HTR-8/SVneo (cell line): ENCODE measurements at regions not wholly inside any gene's neighbourhood (a gene's known extent, or its start where the extent isn't known, plus 50 kb on each side); places are given as distances from the start of the nearest gene placed in this dataset.
A peak's percentile ranks its signal among the peaks of the same experiment; 100 is the strongest.

ENCODE experiments used
- DNase-seq: peaks from one replicate; pipeline ENCODE4 v3.0.0; 2011; ENCODE audit warnings: low spot score, mixed read lengths; ENCODE audit not compliant: insufficient read length
- FAIRE-seq: peaks from 2 replicates; lab custom pipeline; 2011; peaks lifted over from hg19 to GRCh38; lab: Jason Lieb, UNC

DNA sequence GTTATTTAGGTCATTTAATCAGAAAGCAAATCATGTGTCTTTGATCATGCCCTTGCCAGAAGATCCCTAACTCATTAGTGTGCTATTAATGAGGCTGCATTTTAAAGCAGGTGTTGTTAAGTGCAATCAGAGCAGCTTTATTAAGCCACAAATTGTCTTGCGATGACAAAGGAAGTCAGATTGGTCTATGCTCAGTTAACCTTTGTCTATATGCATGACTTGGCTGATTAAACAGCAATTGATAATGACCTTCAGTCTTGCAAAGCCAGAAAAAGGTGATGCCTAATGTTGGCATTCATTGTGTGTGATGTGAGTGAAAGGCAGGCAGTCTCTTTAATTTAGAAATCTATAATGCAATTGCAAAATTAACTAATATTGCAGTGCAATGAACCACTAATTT lies 166.9 kb downstream of the RND3 start:
- no peak for DNase-seq
- no peak for FAIRE-seq

DNA sequence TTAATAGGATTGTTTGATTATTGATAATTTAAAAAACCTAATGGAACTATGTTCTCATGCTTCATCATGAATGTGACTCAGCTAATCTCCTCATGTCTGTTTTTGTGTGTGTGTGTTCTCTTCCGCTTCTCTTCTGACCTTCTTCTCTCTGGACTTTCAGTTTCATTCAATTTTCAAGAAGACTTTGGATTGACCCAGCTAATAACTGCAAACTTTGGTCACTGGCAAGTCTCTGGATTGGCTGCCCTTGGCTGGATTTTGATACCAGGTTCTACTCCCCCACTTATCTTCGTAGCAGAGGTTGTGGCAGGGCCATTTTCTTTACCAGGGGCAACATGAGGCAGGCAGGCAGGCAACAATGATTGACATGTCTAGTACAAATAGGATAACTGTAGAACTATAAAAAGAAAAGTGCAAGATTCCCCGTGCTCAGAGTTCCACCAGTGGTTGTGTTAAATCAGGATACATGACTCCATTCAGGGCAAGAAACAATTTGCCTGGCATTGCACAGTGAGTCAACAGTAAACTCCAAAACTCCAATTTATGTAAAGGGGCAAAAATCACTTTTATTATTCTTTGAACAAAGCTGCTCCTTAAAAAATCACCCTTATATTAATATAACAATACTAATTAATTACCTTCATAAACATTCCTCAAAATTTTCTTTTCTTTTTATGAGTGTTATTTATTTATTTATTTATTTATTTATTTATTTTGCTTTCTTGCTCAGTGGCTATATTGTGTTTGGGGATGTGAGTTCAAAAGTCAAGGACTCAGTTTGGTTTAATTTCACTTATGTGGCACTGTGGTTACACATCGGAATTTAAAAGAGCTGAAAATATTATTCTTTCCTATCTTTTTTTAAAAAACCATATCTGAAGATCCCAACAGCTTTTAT lies 167.6 kb downstream of the RND3 start:
- DNase-seq = no peak
- FAIRE-seq = no peak

GRCh38 chr2:150319085-150319484 lies 168.4 kb downstream of the RND3 start:
- FAIRE-seq (no peak), DNase-seq (no peak)

DNA sequence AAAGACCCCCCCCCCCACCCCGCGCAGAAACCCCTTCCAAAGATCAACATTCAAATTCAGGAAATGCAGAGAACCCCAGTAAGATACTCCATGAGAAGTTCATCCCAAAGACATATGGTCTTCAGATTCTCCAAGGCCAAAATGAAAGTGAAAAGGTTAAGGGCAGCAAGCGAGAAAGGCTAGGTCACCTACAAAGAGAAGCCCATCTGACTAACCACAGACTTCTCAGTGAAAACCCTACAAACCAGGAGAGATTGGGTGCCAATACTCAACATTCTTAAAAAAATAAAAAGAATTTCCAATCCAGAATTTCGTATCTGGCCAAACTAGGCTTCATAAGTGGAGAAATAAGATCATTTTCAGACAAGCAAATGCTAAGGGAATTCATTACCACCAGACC lies 175.2 kb downstream of the RND3 start:
- no peak for FAIRE-seq

DNA sequence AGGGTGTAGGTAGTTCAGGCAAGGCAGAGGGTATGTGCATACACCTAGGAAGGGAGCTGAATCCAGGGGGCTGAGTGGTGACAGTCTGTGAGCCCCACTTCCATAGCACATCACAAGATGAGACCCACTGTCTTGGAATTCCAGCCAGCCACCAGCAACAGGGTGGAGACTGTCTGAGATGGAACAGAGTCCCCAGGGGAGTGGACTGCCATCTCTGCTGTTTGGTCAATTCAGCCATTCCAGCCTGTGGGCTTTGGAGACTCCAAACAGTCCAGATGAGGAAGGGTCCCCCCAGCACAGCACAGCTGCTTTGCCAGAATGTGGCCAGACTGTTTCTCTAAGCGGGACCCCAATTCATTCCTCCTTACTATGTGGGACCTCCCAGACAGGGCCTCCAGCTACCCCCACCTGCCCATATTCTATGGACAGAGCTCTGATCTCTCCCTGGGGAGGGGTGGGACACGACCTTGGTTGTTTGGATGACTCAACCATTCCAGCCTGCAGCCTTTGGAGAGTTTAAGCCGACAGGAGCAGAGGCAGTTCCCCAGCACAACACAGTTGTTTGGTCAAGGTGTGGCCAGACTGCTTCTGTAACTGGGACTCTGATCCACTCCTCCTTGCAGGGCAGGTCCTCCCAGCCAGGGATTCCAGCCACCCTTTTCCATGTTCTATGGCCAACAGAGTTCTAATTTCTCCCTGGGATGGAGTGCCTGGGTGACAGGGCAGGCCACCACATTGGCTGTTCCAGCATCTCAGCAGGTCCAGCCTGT lies 178.0 kb downstream of the RND3 start:
- no peak for DNase-seq
- no peak for FAIRE-seq

More for the DNA sequence above, 175.2 kb downstream of the RND3 start:
- no peak for DNase-seq

GRCh38 chr2:150307258-150307657 lies 180.2 kb downstream of the RND3 start:
- FAIRE-seq = no peak

DNA sequence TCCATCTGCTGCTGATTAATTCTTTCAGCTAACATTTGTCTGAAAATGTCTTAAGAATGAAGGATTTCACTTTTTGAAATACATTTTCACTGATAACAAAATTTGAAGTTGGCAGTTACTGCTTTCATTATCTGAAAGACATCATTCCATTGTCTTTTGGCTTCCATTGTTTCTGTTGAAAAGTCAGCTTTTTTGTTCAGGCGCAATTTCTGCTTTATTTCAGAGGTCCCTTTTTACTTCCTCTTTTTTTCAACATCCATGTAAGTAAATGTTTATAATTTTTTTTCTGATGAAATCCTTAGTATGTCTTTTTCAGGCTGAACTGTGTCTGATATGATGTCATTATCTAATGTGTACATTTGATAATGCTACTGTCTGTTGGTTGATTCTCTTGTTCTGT lies 184.2 kb downstream of the RND3 start:
- DNase-seq = no peak
- no peak for FAIRE-seq

More at GRCh38 chr2:150307258-150307657, 180.2 kb downstream of the RND3 start:
- no peak for DNase-seq

- DNase-seq (no peak), FAIRE-seq (no peak)
Observed at GRCh38 chr2:150298571-150299305, 188.7 kb downstream of the RND3 start.

GRCh38 chr2:150296770-150297546 lies 190.5 kb downstream of the RND3 start:
- no peak for FAIRE-seq

GRCh38 chr2:150295544-150295943 lies 191.9 kb downstream of the RND3 start:
- DNase-seq (no peak), FAIRE-seq (peak; percentile 26)

More at GRCh38 chr2:150296770-150297546, 190.5 kb downstream of the RND3 start:
- no peak for DNase-seq

GRCh38 chr2:150293771-150294170 lies 193.7 kb downstream of the RND3 start:
- DNase-seq (no peak), FAIRE-seq (no peak)

DNA sequence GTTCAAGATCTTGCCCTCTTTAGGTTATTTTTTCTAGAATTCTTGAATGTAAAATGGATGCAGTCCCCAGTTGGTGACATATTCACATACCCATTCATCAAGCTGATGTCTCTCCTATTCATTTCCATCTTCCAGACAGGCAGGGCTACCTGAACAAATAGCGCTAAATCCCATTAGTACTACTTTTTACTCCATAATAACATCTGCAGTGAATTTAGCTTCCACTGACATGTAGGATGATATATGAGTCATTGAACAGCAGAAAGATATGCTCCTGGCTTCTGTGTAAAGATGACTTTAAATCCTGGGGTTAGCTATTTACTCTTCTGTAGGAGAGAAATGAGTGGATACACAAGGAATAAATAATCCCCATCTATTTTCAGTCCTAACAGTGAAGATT lies 194.7 kb downstream of the RND3 start:
- DNase-seq (no peak), FAIRE-seq (no peak)

DNA sequence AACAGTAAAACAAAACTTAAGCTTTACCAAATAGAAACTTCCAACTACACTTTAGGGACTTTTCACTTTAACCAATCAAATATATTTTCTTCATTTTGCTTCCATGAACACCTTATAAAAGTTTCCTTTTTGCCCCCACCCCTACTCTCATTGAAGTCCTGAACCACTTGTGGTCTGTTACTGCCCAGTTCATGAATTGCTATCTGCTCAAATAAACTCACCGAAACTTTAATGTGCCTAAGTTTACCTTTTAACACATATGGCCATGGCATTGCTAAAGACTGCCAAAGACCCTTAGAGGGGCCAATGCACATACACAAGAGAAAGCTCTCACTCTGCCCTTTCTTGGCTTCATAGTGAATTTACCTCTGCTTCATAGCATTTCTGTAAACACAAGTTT lies 195.3 kb downstream of the RND3 start:
- FAIRE-seq = no peak
- DNase-seq = no peak

DNA sequence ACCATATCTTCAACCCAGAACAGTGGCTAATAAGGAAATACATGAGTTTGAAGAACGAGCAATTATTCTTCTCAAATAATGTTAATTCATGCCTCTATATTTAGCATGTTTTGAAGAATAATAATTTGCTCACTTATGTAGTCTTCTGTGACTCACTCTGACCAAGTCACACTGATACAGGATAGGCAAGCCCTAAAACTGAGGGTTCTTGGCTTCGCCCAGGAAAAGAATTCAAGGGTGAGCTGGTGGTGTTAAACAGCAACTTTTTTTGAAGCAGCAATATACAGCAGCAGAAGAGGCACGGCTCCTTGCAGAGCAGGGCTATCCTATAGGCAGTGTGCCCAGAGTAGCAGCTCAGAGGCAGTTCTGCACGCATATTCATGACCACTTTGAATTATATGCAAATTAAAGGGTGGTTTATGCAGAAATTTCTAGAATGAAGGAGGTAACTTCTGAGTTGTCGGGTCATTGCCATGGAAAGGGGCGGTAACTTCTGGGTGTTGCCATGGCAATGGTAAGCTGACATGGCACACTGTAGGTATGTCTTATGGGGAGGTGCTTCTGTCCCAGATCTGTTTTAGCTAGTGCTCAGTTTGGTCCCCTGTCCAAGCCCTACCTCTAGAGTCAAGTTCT lies 200.6 kb downstream of the RND3 start:
- FAIRE-seq (no peak), DNase-seq (no peak)

DNA sequence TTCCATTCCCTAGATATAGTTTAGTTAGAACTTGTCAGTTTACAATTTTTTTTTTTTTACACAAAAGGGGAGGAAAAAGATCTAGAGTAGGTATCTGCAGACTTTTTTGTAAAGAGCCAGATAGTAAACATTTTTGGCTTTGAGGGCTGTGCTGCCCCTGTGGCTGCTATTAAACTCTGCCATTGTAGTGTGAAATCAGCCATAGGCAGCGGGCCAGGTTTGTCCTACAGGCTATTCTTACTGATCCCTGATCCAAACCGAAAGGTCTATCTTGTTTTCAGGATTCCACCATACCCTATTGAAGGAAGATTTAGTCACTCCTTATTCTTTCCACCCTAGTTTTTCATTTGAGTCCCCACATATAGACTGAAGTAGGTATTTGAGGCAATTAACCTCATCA lies 203.4 kb downstream of the RND3 start:
- no peak for FAIRE-seq
- DNase-seq = no peak

DNA sequence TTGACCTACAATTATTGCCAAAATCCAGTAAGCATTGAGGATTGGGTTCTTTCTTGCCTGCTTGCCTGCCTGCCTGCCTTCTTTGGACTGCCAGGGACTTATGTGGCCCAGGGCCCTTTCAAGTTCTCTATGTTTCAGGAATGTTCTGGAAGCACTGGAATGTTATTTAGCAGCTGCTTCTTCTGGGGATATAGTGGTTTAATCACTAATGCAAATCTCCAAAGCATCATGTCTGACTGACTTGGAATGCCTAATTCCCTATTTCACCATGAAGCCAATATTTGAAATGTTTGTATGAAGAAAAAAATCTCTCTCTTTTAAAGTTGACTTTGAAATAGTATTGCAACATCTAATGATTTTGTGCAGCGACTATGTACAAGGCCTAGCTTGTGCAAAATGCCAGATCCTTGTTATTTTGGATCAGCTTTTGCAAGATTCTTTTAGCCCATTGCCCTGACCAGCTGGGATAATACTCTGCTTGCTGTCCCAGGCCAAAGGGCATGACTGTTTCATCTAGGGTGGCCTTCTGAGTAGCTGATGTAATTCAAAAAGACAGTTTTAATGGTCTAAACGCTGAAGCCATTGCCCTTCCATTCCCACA lies 204.6 kb downstream of the RND3 start:
- FAIRE-seq = no peak
- DNase-seq = no peak

DNA sequence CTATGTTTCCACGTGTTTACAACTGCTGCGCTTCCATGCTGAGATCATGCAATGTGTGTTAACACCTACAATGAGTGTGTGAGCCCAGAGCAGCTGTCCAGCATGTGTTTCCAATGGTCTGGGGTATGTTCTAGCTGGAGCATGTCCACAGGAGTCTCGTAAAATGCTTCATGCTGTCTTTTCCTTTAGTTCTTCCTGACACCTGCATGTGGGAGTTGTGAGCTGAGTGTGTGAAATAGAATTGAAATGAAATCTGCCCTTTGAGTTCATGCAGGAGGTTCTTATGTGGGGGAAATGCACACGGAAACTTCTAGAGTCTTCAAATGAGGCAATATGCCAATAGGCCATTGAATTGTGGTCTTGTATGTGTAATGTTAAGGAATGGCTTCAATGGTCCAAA lies 205.1 kb downstream of the RND3 start:
- FAIRE-seq = no peak

GRCh38 chr2:150280231-150280630 lies 207.2 kb downstream of the RND3 start:
- FAIRE-seq = no peak
- no peak for DNase-seq

More for the DNA sequence above, 205.1 kb downstream of the RND3 start:
- no peak for DNase-seq

DNA sequence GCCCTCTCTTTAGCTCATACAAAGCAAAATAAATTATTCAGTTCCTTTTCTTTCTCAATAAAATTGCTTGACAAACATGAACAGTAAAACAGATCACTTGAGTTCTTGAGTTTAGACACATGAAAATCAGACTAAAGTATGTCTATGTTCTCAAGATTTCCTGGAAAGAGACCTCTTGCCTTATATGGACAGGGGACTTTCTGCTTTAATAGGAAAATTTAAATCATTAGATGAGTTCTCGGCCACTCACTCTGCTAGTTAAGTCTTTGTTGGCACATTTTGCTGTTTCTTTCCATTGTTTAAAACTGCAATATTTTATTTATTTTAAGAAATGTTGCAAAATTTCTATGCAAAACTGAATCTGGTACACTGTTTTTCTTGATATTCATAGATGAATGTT lies 207.8 kb downstream of the RND3 start:
- DNase-seq (no peak), FAIRE-seq (no peak)
